Memory B cell (primary cell): ENCODE measurements at regions not wholly inside any gene's neighbourhood (a gene's known extent, or its start where the extent isn't known, plus 50 kb on each side); places are given as distances from the start of the nearest gene placed in this dataset.
"Not testable (repeated sequence)": the region's sequence is repeated elsewhere in the genome, so short reads cannot be mapped to it uniquely, and the experiment has no call there.

Experiments used
- ATAC-seq: fragments of 150-1000 bp; cut with Tn5 transposase; 2 replicates; pipeline ENCODE4 v1.10.0; 2021; ENCODE audit warnings: low read depth, mild to moderate bottlenecking, moderate library complexity
- DNase-seq, 2 donors: peaks; one replicate each; pipeline ENCODE4 v3.0.0; 2022; ENCODE audit warnings: low spot score in 2 of 2
- H3K27ac Mint-ChIP-seq: one replicate; pipeline ENCODE4 v1.8.0; 2022; ENCODE audit warnings: mild to moderate bottlenecking, moderate library complexity, mixed read lengths
- H3K27me3 Mint-ChIP-seq: one replicate; pipeline ENCODE4 v1.8.0; 2022; ENCODE audit warnings: mixed read lengths
- H3K36me3 Mint-ChIP-seq: one replicate; pipeline ENCODE4 v1.8.0; 2022; ENCODE audit warnings: mild to moderate bottlenecking, mixed read lengths
- H3K4me1 Mint-ChIP-seq: one replicate; pipeline ENCODE4 v1.8.0; 2022; ENCODE audit warnings: mixed read lengths
- H3K4me3 Mint-ChIP-seq: one replicate; pipeline ENCODE4 v1.8.0; 2022; ENCODE audit warnings: mild to moderate bottlenecking, moderate library complexity, mixed read lengths
- H3K9me3 Mint-ChIP-seq: one replicate; pipeline ENCODE4 v1.8.0; 2022; ENCODE audit warnings: mixed read lengths

- ATAC-seq, H3K4me1 Mint-ChIP-seq, H3K27me3 Mint-ChIP-seq, DNase-seq, H3K36me3 Mint-ChIP-seq, H3K4me3 Mint-ChIP-seq, H3K27ac Mint-ChIP-seq, H3K9me3 Mint-ChIP-seq: not testable (repeated sequence)
Observed at GRCh38 chr12:31162896-31163560, 89.4 kb downstream of the DDX11 start.

GRCh38 chr12:31174293-31174692 lies 100.6 kb downstream of the DDX11 start:
- not testable (repeated sequence) for H3K27ac Mint-ChIP-seq, H3K4me1 Mint-ChIP-seq, H3K36me3 Mint-ChIP-seq, DNase-seq, H3K27me3 Mint-ChIP-seq, ATAC-seq, H3K4me3 Mint-ChIP-seq, H3K9me3 Mint-ChIP-seq

- H3K36me3 Mint-ChIP-seq, H3K27me3 Mint-ChIP-seq, H3K27ac Mint-ChIP-seq, H3K4me3 Mint-ChIP-seq, DNase-seq, ATAC-seq, H3K9me3 Mint-ChIP-seq: not testable (repeated sequence)
- H3K4me1 Mint-ChIP-seq = peaks cover 10% of the 10 kb centered on the region
Observed at GRCh38 chr12:31177514-31177913, 103.9 kb downstream of the DDX11 start.

DNA sequence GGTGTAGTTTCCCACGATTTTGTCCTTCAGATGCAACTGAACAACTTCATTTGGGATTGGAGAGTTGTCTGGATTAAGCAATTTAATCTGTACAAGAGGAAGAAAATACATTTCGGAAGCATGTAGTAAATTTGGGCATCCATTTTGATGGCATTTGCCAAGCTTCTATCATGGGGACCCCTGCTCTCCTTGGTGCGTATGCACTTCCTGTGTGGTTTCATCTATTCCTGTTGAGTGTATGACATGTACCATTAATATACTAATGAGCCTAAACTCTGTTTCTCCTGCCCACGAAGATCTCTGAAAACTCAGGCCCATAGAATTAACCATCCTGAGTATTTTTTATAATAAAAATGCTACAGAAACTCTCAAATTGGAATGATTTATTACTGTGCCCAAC lies 105.2 kb downstream of the DDX11 start:
- ATAC-seq, H3K27ac Mint-ChIP-seq, H3K36me3 Mint-ChIP-seq, H3K4me3 Mint-ChIP-seq, H3K9me3 Mint-ChIP-seq, H3K27me3 Mint-ChIP-seq, DNase-seq: not testable (repeated sequence)
- H3K4me1 Mint-ChIP-seq = peaks cover 13% of the 10 kb centered on the region

DNA sequence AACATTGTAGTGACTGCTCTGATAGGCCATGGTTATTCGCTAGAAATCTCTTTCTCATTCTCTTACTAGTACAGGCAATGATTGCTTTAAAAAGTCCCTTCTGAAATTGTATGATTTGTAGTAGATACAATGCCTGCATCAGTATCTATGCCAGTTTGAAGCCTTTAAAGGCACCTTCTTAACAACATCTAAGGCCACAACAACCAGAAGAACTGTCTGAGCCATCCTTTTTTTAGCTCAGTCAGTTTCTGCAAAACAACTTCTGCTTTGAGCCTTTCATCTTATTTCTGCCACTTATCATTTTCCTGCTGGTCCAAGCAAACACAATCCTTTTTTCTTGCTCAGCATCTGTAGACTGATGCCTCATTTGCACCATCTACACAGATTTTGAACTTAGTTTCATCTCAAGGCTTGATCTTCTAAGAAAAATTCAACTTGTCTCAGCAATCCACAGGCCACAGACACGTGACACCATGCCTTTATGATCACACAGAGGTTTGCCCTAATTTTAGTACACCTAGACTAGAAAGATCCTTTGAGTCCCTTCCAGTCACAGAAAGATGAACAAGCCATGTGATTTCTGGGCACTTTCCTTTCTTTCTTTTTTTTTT lies 106.1 kb downstream of the DDX11 start:
- peak; percentile 24 for ATAC-seq
- H3K4me1 Mint-ChIP-seq = peaks cover 15% of the 10 kb centered on the region
- H3K36me3 Mint-ChIP-seq, H3K9me3 Mint-ChIP-seq, DNase-seq, H3K4me3 Mint-ChIP-seq, H3K27me3 Mint-ChIP-seq: not testable (repeated sequence)
- H3K27ac Mint-ChIP-seq = peak overlapping the region; percentile 1

- peaks cover 15% of the 10 kb centered on the region for H3K4me1 Mint-ChIP-seq
- not testable (repeated sequence) for H3K4me3 Mint-ChIP-seq, H3K9me3 Mint-ChIP-seq, DNase-seq, H3K36me3 Mint-ChIP-seq, ATAC-seq, H3K27me3 Mint-ChIP-seq, H3K27ac Mint-ChIP-seq
Observed at GRCh38 chr12:31182571-31182970, 108.9 kb downstream of the DDX11 start.

DNA sequence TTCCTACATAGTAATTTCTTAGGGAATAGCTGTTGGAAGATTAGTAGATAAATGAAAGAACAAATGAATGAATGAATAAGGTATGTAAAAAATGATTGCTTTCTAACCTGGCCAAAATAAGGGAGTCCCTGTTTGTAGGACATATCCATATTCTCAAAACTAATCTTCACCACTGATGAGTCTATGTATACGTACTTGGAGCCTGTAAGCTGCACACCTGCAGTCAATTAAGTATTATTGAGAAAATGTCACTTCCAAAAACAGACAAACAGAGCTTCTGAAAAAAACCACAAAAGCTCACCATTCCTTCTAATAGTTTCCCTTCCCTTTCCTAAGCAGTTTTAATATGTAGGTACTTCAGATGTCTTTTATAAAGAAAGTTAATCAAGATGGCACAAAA lies 109.4 kb downstream of the DDX11 start:
- DNase-seq, H3K27ac Mint-ChIP-seq, H3K9me3 Mint-ChIP-seq, H3K4me3 Mint-ChIP-seq, H3K27me3 Mint-ChIP-seq, H3K36me3 Mint-ChIP-seq: not testable (repeated sequence)
- H3K4me1 Mint-ChIP-seq = peaks cover 15% of the 10 kb centered on the region
- ATAC-seq = peak; percentile 42

- not testable (repeated sequence) for H3K4me3 Mint-ChIP-seq, H3K9me3 Mint-ChIP-seq, H3K27ac Mint-ChIP-seq, DNase-seq, H3K36me3 Mint-ChIP-seq, ATAC-seq, H3K27me3 Mint-ChIP-seq
- peaks cover 12% of the 10 kb centered on the region for H3K4me1 Mint-ChIP-seq
Observed at GRCh38 chr12:31183899-31184298, 110.2 kb downstream of the DDX11 start.

DNA sequence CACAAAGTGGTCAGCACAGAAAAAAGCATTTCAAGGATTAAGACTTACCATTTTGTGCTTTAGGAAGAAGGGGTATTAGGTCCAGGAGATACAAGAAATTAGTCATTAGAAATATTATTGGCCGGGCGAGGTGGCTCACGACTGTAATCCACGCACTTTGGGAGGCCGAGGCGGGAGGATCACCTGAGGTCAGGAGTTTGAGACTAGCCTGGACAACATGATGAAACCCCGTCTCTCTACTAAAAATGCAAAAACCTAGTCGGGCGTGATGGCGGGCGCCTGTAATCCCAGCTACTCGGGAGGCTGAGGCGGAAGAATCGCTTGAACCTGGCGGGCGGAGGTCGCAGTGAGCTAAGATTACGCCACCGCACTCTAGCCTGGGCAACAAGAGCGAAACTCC lies 111.0 kb downstream of the DDX11 start:
- H3K4me3 Mint-ChIP-seq, H3K36me3 Mint-ChIP-seq, H3K9me3 Mint-ChIP-seq, H3K4me1 Mint-ChIP-seq, DNase-seq, H3K27me3 Mint-ChIP-seq, ATAC-seq, H3K27ac Mint-ChIP-seq: not testable (repeated sequence)

DNA sequence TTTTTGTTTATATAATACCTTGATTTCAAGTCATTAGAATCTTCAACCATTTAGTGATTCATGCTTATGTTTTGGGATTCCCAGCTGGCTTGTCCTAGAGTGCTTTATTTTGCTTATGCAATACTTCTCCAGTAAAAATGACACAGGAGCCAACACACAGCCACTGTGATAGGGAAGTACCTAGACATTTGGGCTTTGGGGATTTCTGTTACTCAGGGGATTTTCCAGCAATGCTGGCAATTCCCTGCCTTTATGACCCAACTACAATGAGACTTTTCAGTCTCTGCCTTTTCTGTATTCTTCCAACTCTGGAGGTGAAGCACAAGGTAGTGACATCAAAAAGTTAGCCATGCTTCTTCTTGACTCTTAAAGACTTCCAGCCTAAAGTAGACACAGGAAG lies 119.0 kb downstream of the DDX11 start:
- not testable (repeated sequence) for H3K27ac Mint-ChIP-seq, H3K27me3 Mint-ChIP-seq, H3K4me1 Mint-ChIP-seq, H3K4me3 Mint-ChIP-seq, H3K36me3 Mint-ChIP-seq, DNase-seq, H3K9me3 Mint-ChIP-seq
- ATAC-seq = peak; percentile 64

GRCh38 chr12:31195620-31196019 lies 122.0 kb downstream of the DDX11 start:
- not testable (repeated sequence) for H3K4me3 Mint-ChIP-seq, H3K27me3 Mint-ChIP-seq, H3K36me3 Mint-ChIP-seq, ATAC-seq, DNase-seq, H3K9me3 Mint-ChIP-seq, H3K27ac Mint-ChIP-seq, H3K4me1 Mint-ChIP-seq

DNA sequence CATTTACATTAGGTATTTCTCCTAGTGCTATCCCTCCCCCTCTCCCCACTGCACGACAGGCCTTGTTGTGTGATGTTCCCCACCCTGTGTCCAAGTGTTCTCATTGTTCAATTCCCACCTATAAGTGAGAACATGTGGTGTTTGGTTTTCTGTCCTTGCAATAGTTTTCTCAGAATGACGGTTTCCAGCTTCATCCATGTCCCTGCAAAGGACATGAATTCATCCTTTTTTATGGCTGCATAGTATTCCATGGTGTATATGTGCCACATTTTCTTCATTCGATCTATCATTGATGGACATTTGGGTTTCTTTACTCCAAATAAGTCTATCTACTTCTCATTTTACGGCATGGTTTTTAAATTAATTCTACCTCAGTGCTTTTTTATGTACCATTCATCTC lies 125.8 kb downstream of the DDX11 start:
- not testable (repeated sequence) for H3K27me3 Mint-ChIP-seq, ATAC-seq

DNA sequence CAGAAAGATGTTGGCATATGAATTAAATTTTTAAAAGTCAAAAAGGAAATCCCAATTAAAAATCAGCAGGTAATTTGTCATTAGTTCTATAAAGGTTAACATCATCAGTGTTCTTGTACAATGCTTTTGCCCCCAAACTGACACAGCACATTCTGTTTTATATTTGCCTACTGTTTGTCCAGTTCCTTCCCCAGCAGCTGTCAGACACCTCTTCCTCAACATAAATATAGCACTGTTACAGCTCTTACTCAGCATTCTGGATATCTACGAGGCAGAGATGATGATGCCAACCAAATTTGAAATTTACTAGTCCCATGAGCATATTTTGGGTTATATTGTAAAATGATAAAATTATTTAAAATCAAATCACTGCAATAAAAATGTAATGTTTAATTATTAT lies 124.6 kb downstream of the SINHCAF start:
- Mint-ChIP-seq H3K4me3 (no peak overlapping the region), H3K27ac (no peak overlapping the region), H3K9me3 (no peaks in the 10 kb centered on the region), H3K4me1 (peaks cover 12% of the 10 kb centered on the region), H3K36me3 (no peaks in the 10 kb centered on the region), H3K27me3 (peaks cover 6% of the 10 kb centered on the region)
- ATAC-seq (no peak), DNase-seq (no peak)

More for the DNA sequence above, 125.8 kb downstream of the DDX11 start:
- not testable (repeated sequence) for H3K27ac Mint-ChIP-seq, DNase-seq, H3K4me1 Mint-ChIP-seq, H3K36me3 Mint-ChIP-seq, H3K9me3 Mint-ChIP-seq, H3K4me3 Mint-ChIP-seq

DNA sequence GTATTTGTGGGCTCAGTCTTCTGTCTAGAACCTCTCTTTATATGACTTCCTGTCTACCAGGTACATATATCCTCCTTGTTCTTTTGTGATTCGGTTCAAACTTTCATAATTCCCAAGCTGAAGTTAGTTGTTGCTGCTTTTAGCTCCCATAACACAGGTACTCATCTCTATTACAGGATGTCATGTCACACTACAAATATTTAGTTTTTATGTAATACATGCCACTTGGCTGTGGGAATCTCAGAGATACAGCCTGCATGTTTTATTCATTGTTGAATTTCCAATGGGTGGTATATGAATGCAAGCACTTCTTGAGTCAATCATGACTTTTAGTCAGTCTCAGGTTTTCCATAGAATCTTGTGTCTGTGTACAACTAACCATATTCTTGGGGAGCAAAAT lies 122.7 kb downstream of the SINHCAF start:
- H3K36me3 Mint-ChIP-seq = no peaks in the 10 kb centered on the region
- H3K4me3 Mint-ChIP-seq = no peak overlapping the region
- ATAC-seq (no peak), DNase-seq (no peak)
- no peak overlapping the region for H3K27ac Mint-ChIP-seq
- no peaks in the 10 kb centered on the region for H3K9me3 Mint-ChIP-seq
- H3K4me1 Mint-ChIP-seq = peaks cover 12% of the 10 kb centered on the region
- peaks cover 6% of the 10 kb centered on the region for H3K27me3 Mint-ChIP-seq

DNA sequence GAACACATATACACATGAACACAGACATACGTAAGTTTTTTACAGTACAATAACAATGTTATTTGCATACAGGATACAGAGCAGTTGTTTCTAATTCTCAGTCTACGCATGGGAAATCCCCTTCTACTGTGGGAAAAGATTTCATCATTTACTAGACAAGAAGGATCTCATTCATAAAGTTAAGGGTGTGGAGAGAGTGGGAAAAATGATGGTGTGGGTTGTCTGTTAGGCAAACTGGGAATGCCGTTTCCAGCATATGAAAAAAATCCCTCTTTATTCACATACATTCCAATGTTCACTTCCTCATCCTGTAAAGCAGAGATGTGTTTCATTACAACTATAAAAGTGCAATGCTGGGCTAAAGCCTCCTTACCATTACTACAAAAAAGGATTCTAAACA lies 120.9 kb downstream of the SINHCAF start:
- H3K4me3 Mint-ChIP-seq = peak overlapping the region; percentile 32
- peaks cover 12% of the 10 kb centered on the region for H3K4me1 Mint-ChIP-seq
- H3K27me3 Mint-ChIP-seq = peaks cover 6% of the 10 kb centered on the region
- H3K9me3 Mint-ChIP-seq = no peaks in the 10 kb centered on the region
- peak overlapping the region; percentile 87 for H3K27ac Mint-ChIP-seq
- no peaks in the 10 kb centered on the region for H3K36me3 Mint-ChIP-seq
- ATAC-seq (peak; percentile 97), DNase-seq (peak in 1 of 2 donors; percentile 16)
